ENCODE measurements at regions not wholly inside any gene's neighbourhood (a gene's known extent, or its start where the extent isn't known, plus 50 kb on each side); places are given as distances from the start of the nearest gene placed in this dataset.

- ChIA-PET POLR2A (no interaction called here), CTCF (no interaction called here)
- H3K4me3 ChIP-seq (ENCODE audit: low read depth in 2 of 2, low read length in 2 of 2): no peak overlapping the region
- DNase-seq (ENCODE audit: low read depth, low spot score) (no peak), ATAC-seq (no peak)
- no peaks in the 10 kb centered on the region for H3K9me3 ChIP-seq (ENCODE audit: control insufficient read depth, insufficient read depth, low read depth, low read length)
- no peak overlapping the region for H3K27ac ChIP-seq (ENCODE audit: low read length)
- in situ Hi-C loops (cut with HindIII; ENCODE audit: low pct_unique_long_range_greater_than_20kb, low sequenced_read_pairs): no loop called here
- no peaks in the 10 kb centered on the region for H3K27me3 ChIP-seq (ENCODE audit: control insufficient read depth, insufficient read depth, low read length)
- BruUV-seq (replicated peaks): no TSS peak
- no peaks in the 10 kb centered on the region for H3K4me1 ChIP-seq (ENCODE audit: control insufficient read depth, insufficient read depth, low read length)
- H3K36me3 ChIP-seq (ENCODE audit: control insufficient read depth, insufficient read depth, low read length): no peaks in the 10 kb centered on the region
- intact Hi-C loops (cut with micrococcal nuclease; ENCODE audit: unreplicated experiment): no loop called here
- TF ChIP-seq CTCF (IDR thresholded peaks at IDR 0.05) (no peak), REST (IDR thresholded peaks at IDR 0.05; ENCODE audit: insufficient read depth in 1 of 2, low read depth in 2 of 2, low read length in 1 of 2) (no peak), SIN3A (IDR thresholded peaks at IDR 0.05; ENCODE audit: borderline replicate concordance, insufficient read depth, low read depth, low read length) (no peak), TCF7L2 (IDR thresholded peaks at IDR 0.05; ENCODE audit: low read depth, low read length) (no peak), POLR2AphosphoS5 (IDR thresholded peaks at IDR 0.05; ENCODE audit: low read depth, low read length) (no peak)
Observed at GRCh38 chr12:92529944-92530343, 172.8 kb upstream of the PLEKHG7 start.

GRCh38 chr12:92528586-92528985 lies 174.2 kb upstream of the PLEKHG7 start:
- H3K27ac ChIP-seq (ENCODE audit: low read length): no peak overlapping the region
- ChIA-PET CTCF (no interaction called here), POLR2A (no interaction called here)
- no peak for ATAC-seq
- no peaks in the 10 kb centered on the region for H3K9me3 ChIP-seq (ENCODE audit: control insufficient read depth, insufficient read depth, low read depth, low read length)
- TF ChIP-seq POLR2AphosphoS5 (IDR thresholded peaks at IDR 0.05; ENCODE audit: low read depth, low read length) (no peak), TCF7L2 (IDR thresholded peaks at IDR 0.05; ENCODE audit: low read depth, low read length) (no peak), SIN3A (IDR thresholded peaks at IDR 0.05; ENCODE audit: borderline replicate concordance, insufficient read depth, low read depth, low read length) (no peak), CTCF (IDR thresholded peaks at IDR 0.05) (no peak), REST (IDR thresholded peaks at IDR 0.05; ENCODE audit: insufficient read depth in 1 of 2, low read depth in 2 of 2, low read length in 1 of 2) (no peak)
- H3K4me3 ChIP-seq (ENCODE audit: low read depth in 2 of 2, low read length in 2 of 2): no peak overlapping the region
- intact Hi-C loops (cut with micrococcal nuclease; ENCODE audit: unreplicated experiment) (no loop called here), in situ Hi-C loops (cut with HindIII; ENCODE audit: low pct_unique_long_range_greater_than_20kb, low sequenced_read_pairs) (no loop called here)
- no peaks in the 10 kb centered on the region for H3K4me1 ChIP-seq (ENCODE audit: control insufficient read depth, insufficient read depth, low read length)
- H3K27me3 ChIP-seq (ENCODE audit: control insufficient read depth, insufficient read depth, low read length): no peaks in the 10 kb centered on the region
- H3K36me3 ChIP-seq (ENCODE audit: control insufficient read depth, insufficient read depth, low read length): no peaks in the 10 kb centered on the region
- DNase-seq (ENCODE audit: low read depth, low spot score): no peak
- BruUV-seq (replicated peaks): no TSS peak
